Mammary epithelial cell (primary cell): ENCODE measurements at regions not wholly inside any gene's neighbourhood (a gene's known extent, or its start where the extent isn't known, plus 50 kb on each side); places are given as distances from the start of the nearest gene placed in this dataset.

Experiments used
- CTCF ChIP-seq, 2 donors: IDR thresholded peaks in 1 of 2; conservative IDR thresholded peaks in 1 of 2; 2 replicates each; pipeline ENCODE4 v1.5.1; 2011 to 2012; ENCODE audit warnings: inconsistent platforms in 2 of 2, low read length in 2 of 2, mild to moderate bottlenecking in 2 of 2, control low read depth in 1 of 2, low read depth in 1 of 2; ENCODE audit not compliant: insufficient read depth in 1 of 2; ENCODE audit errors: extremely low read depth in 1 of 2
- EZH2 ChIP-seq: IDR thresholded peaks from 2 replicates; pipeline ENCODE4 v1.6.1; 2012; ENCODE audit warnings: low read length, inconsistent platforms, borderline replicate concordance

- no peak for TF ChIP-seq CTCF (conservative IDR thresholded peaks at IDR 0.05 in 1 of 2, IDR thresholded peaks at IDR 0.05 in 1 of 2; ENCODE audit: extremely low read depth in 1 of 2, insufficient read depth in 1 of 2, low read depth in 1 of 2, low read length in 2 of 2)
- TF ChIP-seq EZH2: no peak
These were observed 77.5 kb upstream of the SALL3 start for GRCh38 chr18:78901923-78902794.
